Esophagus muscularis mucosa (tissue), 4 donors: ENCODE measurements at regions not wholly inside any gene's neighbourhood (a gene's known extent, or its start where the extent isn't known, plus 50 kb on each side); places are given as distances from the start of the nearest gene placed in this dataset.

Experiments
- DNase-seq: peaks from one replicate; pipeline ENCODE4 v3.0.0-alpha.2; 2017; ENCODE audit errors: extremely low spot score
- H3K27ac ChIP-seq, 4 donors: fragments of 200-600 bp; sonication (generic); replicated peaks in 1 of 4; 1 replicate in 3 of 4; 2 replicates in 1 of 4; pipeline ENCODE4 v1.5.1; 2016 to 2019; ENCODE audit warnings: mild to moderate bottlenecking in 1 of 4
- H3K27me3 ChIP-seq, 4 donors: fragments of 200-600 bp; sonication (generic); one replicate each; pipeline versions ENCODE4 v1.5.1 to v1.6.0; 2016 to 2019
- H3K36me3 ChIP-seq, 4 donors: fragments of 200-600 bp; sonication (generic); one replicate each; pipeline ENCODE4 v1.5.1; 2016 to 2019
- H3K4me1 ChIP-seq, 4 donors: fragments of 200-600 bp; sonication (generic); one replicate each; pipeline ENCODE4 v1.5.1; 2016 to 2019
- H3K4me3 ChIP-seq, 4 donors: fragments of 200-600 bp; sonication (generic); 1 replicate in 2 of 4; 2 replicates in 2 of 4; pipeline ENCODE4 v1.5.1; 2016 to 2019; ENCODE audit warnings: mild to moderate bottlenecking in 4 of 4, moderate library complexity in 1 of 4
- H3K9me3 ChIP-seq, 4 donors: fragments of 200-600 bp; sonication (generic); 1 replicate in 3 of 4; 2 replicates in 1 of 4; pipeline ENCODE4 v1.5.1; 2016 to 2019
- EP300 ChIP-seq: sonication (generic); formaldehyde crosslinking; IDR thresholded peaks from one replicate; pipeline ENCODE4 v1.6.1; 2017; ENCODE audit warnings: antibody characterized with exemption
- POLR2A ChIP-seq: fragments of 450-650 bp; IDR thresholded peaks from one replicate; pipeline ENCODE4 v1.6.1; 2017; ENCODE audit warnings: antibody characterized with exemption, moderate library complexity, mild to moderate bottlenecking, low read depth
- POLR2AphosphoS5 ChIP-seq, 2 donors: sonication (generic); formaldehyde crosslinking; IDR thresholded peaks; one replicate each; pipeline ENCODE4 v1.6.1; 2017; ENCODE audit warnings: antibody characterized with exemption in 2 of 2
- WGBS: methylation state at CpG from one replicate; pipeline ENCODE4 v1.1.5; 2018; 5-methylcytosine and 5-hydroxymethylcytosine counted together
- intact Hi-C: fragments of 100-400 bp; cut with DNase I; formaldehyde crosslinking; loops from one replicate; pipeline ENCODE4 v1.15.1; 2023
- TF ChIP-seq, protein P1 (sequence below), 3 experiments: fragments of 200-600 bp in 2 of 3; fragments of 450-650 bp in 1 of 3; sonication (generic) in 2 of 3; IDR thresholded peaks; one replicate each; pipeline ENCODE4 v1.5.1; 2017 to 2019; ENCODE audit warnings: antibody characterized with exemption in 3 of 3, mild to moderate bottlenecking in 2 of 3, moderate library complexity in 1 of 3

DNA sequence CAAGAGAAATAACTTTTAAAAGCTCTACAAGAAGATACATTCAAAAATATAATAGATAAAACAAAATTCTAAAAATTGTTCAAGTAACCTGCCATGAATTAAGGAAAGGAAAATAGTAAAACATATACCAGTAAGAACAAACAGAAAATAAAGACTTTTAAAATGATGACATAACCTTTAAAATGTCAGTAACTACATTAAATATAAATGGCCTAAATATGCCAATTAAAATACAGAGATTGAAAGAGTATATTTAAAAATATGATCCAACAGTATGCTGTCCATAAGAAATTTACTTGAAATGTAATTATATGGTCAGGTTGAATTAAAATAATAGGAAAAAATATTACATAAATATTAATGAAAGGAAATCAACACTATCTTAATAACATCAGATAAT lies 911.7 kb upstream of the POU3F3 start:
- H3K27me3 ChIP-seq, result no peaks in the 10 kb centered on the region

DNA sequence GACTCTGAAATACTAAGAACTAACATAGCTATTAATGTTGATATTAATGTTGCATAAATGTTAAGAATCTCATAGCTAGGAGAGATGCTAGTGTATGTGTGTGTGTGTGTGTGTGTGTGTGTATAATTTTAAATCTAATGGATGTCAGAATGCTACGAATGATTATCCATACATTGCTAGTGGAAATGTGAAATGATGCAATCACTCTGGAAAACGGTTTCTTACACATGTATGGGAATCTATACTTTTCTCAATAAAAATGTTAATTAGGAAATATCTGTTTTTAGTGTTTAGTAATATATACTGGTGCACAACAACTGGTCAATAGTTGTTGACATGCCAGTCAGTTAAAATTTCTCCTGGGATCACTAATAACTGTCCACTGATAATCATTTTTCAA lies 908.8 kb upstream of the POU3F3 start:
- Histone ChIP-seq H3K27me3 (no peaks in the 10 kb centered on the region), H3K9me3 (peaks cover 0 to 14% (median 5%) of the 10 kb centered on the region in 4 donors), H3K4me1 (no peaks in the 10 kb centered on the region), H3K36me3 (no peaks in the 10 kb centered on the region), H3K4me3 (no peak overlapping the region), H3K27ac (no peak overlapping the region)
- TF ChIP-seq POLR2AphosphoS5 (IDR thresholded peaks at IDR 0.05) (no peak), POLR2A (no peak), EP300 (no peak)
- TF ChIP-seq, protein P1, sequence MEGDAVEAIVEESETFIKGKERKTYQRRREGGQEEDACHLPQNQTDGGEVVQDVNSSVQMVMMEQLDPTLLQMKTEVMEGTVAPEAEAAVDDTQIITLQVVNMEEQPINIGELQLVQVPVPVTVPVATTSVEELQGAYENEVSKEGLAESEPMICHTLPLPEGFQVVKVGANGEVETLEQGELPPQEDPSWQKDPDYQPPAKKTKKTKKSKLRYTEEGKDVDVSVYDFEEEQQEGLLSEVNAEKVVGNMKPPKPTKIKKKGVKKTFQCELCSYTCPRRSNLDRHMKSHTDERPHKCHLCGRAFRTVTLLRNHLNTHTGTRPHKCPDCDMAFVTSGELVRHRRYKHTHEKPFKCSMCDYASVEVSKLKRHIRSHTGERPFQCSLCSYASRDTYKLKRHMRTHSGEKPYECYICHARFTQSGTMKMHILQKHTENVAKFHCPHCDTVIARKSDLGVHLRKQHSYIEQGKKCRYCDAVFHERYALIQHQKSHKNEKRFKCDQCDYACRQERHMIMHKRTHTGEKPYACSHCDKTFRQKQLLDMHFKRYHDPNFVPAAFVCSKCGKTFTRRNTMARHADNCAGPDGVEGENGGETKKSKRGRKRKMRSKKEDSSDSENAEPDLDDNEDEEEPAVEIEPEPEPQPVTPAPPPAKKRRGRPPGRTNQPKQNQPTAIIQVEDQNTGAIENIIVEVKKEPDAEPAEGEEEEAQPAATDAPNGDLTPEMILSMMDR (IDR thresholded peaks at IDR 0.05), result no peak
- DNase-seq, result no peak
- intact Hi-C loops, result no loop called here
- 79% methylated on average over 2 of the region's 2 CpGs for WGBS

More for the DNA sequence above, 911.7 kb upstream of the POU3F3 start:
- H3K36me3 ChIP-seq, result no peaks in the 10 kb centered on the region
- no peak overlapping the region for H3K4me3 ChIP-seq
- intact Hi-C loops, result no loop called here
- no peaks in the 10 kb centered on the region for H3K4me1 ChIP-seq
- H3K27ac ChIP-seq, result no peak overlapping the region
- DNase-seq, result no peak
- H3K9me3 ChIP-seq, result peaks cover 0 to 24% (median 5%) of the 10 kb centered on the region in 4 donors
- TF ChIP-seq, protein P1 (IDR thresholded peaks at IDR 0.05), result no peak
- TF ChIP-seq EP300 (no peak), POLR2A (no peak), POLR2AphosphoS5 (IDR thresholded peaks at IDR 0.05) (no peak)

DNA sequence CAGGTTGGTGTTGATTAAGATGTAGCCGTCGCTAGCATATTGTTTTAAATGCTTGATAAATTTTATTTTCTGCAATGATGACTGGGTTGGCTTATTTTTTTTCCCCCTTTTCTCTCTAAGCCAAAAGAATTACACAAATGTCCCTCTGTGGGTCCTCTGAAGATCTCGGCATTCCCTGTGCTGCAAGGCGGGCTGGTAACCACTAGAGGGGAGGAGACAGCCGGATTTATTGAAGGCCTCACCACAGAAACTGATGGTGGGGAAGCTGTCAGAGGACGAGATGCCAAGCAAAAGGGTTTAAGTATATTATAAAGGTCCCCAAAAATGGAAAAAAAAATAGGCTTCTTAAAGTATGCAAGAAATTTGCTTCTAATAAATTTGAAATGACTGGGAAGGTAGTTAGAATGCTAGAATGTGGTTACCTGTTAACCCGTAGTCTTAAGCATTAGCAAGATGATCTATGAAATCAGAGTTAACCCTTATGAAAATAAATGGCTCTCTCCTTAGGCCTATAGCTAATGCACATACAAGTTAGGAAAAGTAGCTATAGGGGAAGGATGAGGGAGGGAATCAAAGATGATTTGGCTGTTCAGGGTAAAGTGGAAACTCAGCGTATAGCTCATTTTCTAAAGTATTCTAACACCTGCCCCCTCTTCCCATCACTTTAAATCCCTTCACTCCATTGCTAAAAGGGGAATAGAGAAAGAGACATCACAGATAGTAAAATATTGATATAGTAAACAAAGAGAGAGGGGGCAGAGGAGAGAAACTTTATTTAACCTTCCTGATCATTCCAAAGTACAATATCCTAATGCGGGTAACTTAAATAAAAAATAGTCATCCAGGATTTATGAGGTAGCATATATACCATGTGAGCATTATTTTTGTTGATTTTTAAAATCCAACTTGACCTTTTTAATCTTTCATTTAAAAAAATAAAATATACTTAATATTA lies 894.5 kb upstream of the POU3F3 start:
- 35% methylated on average over 9 of the region's 9 CpGs for WGBS
- no peak overlapping the region for H3K4me3 ChIP-seq
- H3K4me1 ChIP-seq, result no peaks in the 10 kb centered on the region
- no peak for DNase-seq
- intact Hi-C loops, result no loop called here
- H3K27ac ChIP-seq, result no peak overlapping the region
- H3K9me3 ChIP-seq, result no peaks in the 10 kb centered on the region
- H3K36me3 ChIP-seq, result no peaks in the 10 kb centered on the region
- peaks cover 0 to 8% (median 0%) of the 10 kb centered on the region in 4 donors for H3K27me3 ChIP-seq
- TF ChIP-seq, protein P1 (IDR thresholded peaks at IDR 0.05), result peak in 2 of 3 experiments; percentile 13 to 27
- no peak for TF ChIP-seq POLR2AphosphoS5 (IDR thresholded peaks at IDR 0.05)

DNA sequence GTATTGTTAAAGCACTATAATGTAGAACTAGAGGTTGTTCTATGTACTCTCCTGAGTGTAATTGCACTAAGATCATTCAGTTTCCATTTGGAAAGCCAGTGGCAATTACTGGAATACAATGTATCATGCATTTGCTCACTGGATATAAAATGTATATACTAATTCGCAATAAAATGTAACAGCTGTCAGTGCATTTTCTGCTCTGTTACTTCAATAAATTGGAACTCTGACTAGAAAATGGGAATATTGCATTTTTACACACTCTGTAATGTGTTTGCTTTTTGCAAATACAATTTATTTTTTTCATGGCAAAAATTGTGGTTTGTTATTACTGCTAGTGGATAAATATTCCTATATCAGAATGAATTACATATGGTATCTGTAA lies 893.8 kb upstream of the POU3F3 start:
- intact Hi-C loops, result no loop called here
- H3K27ac ChIP-seq, result no peak overlapping the region
- no peak for TF ChIP-seq POLR2AphosphoS5 (IDR thresholded peaks at IDR 0.05)
- TF ChIP-seq EP300, result no peak
- TF ChIP-seq POLR2A, result no peak
- TF ChIP-seq, protein P1 (IDR thresholded peaks at IDR 0.05), result no peak
- H3K27me3 ChIP-seq, result peaks cover 0 to 8% (median 0%) of the 10 kb centered on the region in 4 donors
- no peak for DNase-seq
- no peaks in the 10 kb centered on the region for H3K36me3 ChIP-seq
- H3K9me3 ChIP-seq, result no peaks in the 10 kb centered on the region
- WGBS, result 72% methylated on average over 1 of the region's 1 CpG
- H3K4me3 ChIP-seq, result no peak overlapping the region
- no peaks in the 10 kb centered on the region for H3K4me1 ChIP-seq
